GM18505 (cell line): ENCODE measurements at regions not wholly inside any gene's neighbourhood (a gene's known extent, or its start where the extent isn't known, plus 50 kb on each side); places are given as distances from the start of the nearest gene placed in this dataset.

ENCODE experiments used
- ATAC-seq: cut with Tn5 transposase; IDR thresholded peaks from one replicate; pipeline ENCODE4 v1.9.1; 2021; ENCODE audit not compliant: unreplicated experiment
- POLR2A ChIP-seq: IDR thresholded peaks from 4 replicates; pipeline ENCODE4 v1.6.1; 2011; ENCODE audit warnings: borderline replicate concordance; ENCODE audit not compliant: insufficient read depth, insufficient read length; ENCODE audit errors: extremely low read depth

DNA sequence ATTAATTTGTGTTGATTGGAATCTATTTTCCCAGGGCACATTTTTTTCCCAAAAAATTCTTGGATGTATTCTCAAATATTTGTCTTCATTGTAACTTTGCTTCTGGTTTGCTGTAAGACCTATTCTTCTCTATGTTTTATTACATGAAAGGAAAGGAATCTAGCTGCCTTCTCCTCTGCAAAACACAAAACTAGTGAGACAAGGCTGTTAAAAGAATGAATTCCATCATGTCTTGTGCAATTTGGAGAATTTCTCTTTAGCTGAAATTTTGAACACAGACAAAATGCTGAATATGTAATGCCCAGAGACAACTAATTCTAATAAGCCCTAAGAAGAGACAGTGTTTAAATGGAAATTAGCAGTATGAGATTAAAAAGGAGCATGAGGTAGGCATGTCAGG lies 275.9 kb downstream of the CDH20 start:
- no peak for TF ChIP-seq POLR2A
- ATAC-seq, result no peak

- no peak for TF ChIP-seq POLR2A
- no peak for ATAC-seq
These were observed 275.1 kb downstream of the CDH20 start for GRCh38 chr18:61608316-61608715.

GRCh38 chr18:61607867-61608266 lies 274.6 kb downstream of the CDH20 start:
- no peak for ATAC-seq
- no peak for TF ChIP-seq POLR2A

- no peak for ATAC-seq
- no peak for TF ChIP-seq POLR2A
These were observed 273.5 kb downstream of the CDH20 start for GRCh38 chr18:61606759-61607158.

DNA sequence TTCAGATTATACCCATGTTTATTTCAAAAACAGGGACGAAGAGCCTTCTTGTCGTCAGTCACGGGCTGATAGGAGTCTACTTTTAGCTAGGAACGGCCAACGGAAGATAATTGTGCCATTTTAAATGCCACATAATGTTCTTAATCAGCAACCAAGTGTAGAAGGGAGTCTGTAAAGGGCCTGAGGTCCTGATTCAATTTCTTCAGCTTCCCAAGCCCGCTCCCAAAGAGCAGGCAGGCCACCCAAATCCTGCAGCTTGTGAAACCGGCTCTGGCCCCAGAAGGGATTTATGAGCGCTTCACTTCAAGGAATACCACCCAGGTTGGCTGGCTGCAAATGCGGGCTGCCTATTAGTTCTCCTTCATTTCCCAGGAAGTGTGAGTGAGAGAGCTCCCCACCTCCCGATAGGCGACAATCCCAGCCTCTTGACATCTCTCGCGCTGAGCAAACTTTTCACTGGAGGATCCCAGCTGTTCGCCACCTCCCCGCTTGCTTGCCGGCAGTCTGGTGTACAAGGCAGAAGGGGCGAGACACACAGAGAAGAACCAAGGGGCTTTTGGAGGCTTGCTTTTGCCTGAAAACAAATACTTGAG lies 272.9 kb downstream of the CDH20 start:
- TF ChIP-seq POLR2A, result no peak
- no peak for ATAC-seq

GRCh38 chr18:61605376-61606067 lies 272.3 kb downstream of the CDH20 start:
- TF ChIP-seq POLR2A, result no peak
- ATAC-seq, result no peak
